Right lobe of liver (tissue), 4 donors: ENCODE measurements at regions not wholly inside any gene's neighbourhood (a gene's known extent, or its start where the extent isn't known, plus 50 kb on each side); places are given as distances from the start of the nearest gene placed in this dataset.

Experiments used
- POLR2A ChIP-seq: fragments of 450-650 bp; IDR thresholded peaks from one replicate; pipeline ENCODE4 v1.6.1; 2017; ENCODE audit warnings: antibody characterized with exemption, mild to moderate bottlenecking
- TF ChIP-seq, protein P1 (sequence below), 4 donors: fragments of 200-600 bp in 3 of 4; fragments of 450-650 bp in 1 of 4; IDR thresholded peaks; one replicate each; pipeline versions ENCODE4 v1.5.1 to v1.8.0; 2016 to 2022; ENCODE audit warnings: antibody characterized with exemption in 4 of 4, mild to moderate bottlenecking in 2 of 4
- donor health status: DM: no; HTN: no; CAD: no.
- donor health status: DM: no; HTN: no; CAD: no.
- donor health status: DM: no; HTN: yes; CAD: no.

DNA sequence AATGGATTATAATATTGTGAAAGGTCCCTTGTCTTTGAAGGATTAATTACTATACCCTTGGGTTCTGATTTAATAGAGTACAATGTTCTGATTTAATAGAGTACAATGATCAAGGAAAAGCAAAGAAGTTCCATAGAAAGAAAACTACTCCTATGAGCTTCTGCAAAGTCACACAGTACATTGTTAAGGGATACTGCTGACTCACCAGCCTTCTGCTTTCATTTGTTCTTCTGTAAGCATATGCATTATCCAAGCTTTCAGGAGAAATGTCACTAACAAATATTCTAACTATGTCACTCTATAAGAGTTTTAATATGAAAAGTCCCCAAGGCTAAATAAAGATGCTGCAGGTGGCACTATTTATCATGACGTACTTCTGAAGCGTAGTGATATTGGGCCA, 396.7 kb downstream of the RFC3 start:
- TF ChIP-seq, protein P1, sequence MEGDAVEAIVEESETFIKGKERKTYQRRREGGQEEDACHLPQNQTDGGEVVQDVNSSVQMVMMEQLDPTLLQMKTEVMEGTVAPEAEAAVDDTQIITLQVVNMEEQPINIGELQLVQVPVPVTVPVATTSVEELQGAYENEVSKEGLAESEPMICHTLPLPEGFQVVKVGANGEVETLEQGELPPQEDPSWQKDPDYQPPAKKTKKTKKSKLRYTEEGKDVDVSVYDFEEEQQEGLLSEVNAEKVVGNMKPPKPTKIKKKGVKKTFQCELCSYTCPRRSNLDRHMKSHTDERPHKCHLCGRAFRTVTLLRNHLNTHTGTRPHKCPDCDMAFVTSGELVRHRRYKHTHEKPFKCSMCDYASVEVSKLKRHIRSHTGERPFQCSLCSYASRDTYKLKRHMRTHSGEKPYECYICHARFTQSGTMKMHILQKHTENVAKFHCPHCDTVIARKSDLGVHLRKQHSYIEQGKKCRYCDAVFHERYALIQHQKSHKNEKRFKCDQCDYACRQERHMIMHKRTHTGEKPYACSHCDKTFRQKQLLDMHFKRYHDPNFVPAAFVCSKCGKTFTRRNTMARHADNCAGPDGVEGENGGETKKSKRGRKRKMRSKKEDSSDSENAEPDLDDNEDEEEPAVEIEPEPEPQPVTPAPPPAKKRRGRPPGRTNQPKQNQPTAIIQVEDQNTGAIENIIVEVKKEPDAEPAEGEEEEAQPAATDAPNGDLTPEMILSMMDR (IDR thresholded peaks at IDR 0.05) = no peak
- TF ChIP-seq POLR2A = no peak
